NCI-H1092 treated with DMSO at 0.1 percent for 48 hours (cell line): ENCODE measurements at regions not wholly inside any gene's neighbourhood (a gene's known extent, or its start where the extent isn't known, plus 50 kb on each side); places are given as distances from the start of the nearest gene placed in this dataset.

Source experiments
- DNase-seq: peaks from one replicate; lab custom pipeline; 2025; lab: John Stamatoyannopoulos, UW

- DNase-seq, result no peak
Measured at GRCh38 chr4:23401572-23401971, 488.3 kb downstream of the PPARGC1A start.

GRCh38 chr4:23392860-23393458 is 496.9 kb downstream of the PPARGC1A start:
- DNase-seq, result no peak

GRCh38 chr4:23390246-23390645 is 499.6 kb downstream of the PPARGC1A start:
- no peak for DNase-seq

DNA sequence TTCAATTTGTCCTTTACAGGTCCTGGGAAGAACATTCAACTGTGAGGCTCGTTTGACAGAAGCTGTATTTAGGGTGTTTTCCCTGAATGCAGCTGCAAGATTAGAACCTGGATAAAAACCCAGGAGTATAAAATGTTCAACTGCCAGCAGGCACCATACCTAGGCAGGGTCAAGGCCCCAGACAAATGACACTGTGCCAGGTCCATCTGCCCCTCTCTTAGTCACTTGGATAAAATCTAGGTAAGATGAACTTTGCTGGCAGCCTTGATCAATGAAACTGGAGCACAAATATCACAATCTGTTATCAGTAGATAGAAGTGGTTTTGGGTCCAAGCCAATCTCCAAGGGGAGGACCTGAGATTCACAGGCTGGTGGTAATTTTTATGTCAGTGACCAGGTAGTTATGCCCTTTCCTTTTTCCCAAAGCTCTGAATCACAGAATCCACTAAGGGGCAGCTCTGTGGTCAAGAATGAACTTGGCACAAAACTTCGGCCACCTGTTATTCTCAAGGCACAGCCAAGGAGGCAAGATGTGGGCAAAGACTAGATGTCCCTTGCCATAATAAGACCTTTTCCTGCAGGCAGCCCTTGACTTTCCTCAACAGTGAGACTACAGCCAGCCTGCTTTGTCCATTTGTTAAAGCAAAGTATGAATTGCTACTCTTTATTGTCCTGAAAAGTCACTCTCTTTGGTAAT is 501.0 kb downstream of the PPARGC1A start:
- DNase-seq, result no peak

DNA sequence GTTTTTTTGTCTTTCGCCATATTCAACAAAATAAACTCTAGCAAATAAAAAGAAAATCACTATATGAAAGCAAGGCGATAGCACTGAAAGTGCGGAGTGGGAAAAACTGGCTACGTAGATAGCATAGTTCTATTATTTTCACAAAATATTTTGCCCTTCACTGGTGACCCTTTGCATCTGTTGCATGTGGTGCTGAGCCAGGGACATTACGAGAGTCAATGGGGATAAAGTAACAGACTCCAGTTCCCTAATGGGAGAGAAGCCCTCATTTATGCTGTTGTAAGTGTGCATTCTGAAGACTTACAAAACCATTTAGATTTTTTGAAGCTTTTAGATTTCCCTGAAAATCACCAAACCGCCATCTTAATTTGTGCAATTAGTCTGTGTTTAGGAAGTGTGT is 501.6 kb downstream of the PPARGC1A start:
- DNase-seq, result no peak

- no peak for DNase-seq
Measured at GRCh38 chr4:23384741-23385140, 505.1 kb downstream of the PPARGC1A start.

- no peak for DNase-seq
Measured at GRCh38 chr4:23382879-23383278, 507.0 kb downstream of the PPARGC1A start.

DNA sequence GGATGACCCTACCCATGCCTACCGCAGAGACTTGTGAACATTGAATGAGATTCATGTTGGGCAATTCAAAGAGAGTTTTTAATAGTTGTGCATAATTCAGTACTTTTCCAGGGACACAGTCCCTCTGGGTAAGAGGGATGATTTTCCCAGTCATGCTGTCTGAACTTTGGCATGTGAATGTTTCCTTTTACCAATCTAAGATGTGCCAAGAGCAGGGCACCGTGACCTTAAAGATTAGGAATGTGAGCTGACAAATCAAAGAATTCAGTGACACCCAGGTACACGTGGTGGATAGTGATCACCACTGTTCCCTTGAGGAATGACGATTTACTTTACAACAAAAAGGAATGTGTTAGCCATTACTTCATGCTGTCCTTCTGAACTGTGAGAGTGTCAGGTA is 515.6 kb downstream of the PPARGC1A start:
- no peak for DNase-seq

GRCh38 chr4:23373261-23373660 is 516.6 kb downstream of the PPARGC1A start:
- DNase-seq, result no peak

- no peak for DNase-seq
Measured at GRCh38 chr4:23371533-23371932, 518.3 kb downstream of the PPARGC1A start.

DNA sequence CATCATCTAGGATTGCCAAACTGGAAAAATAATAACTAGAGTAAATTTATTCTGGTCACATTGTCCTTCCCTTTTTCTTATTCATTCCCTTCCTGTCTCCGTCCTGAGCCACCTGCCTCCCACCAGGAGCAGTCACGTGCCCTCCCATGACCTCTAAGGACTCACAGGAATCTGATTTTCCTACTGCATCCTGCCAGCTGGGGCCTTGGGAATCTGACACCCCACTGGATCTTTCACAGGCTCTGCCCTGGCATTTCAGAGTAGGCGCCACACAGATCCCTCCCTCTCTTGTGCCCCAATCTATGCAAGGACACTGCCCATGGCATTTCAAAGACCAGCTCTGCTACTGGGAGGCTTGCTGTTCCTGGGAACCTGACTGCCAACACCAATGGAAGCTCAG is 520.5 kb downstream of the PPARGC1A start:
- no peak for DNase-seq

- peak; percentile 12 for DNase-seq
Measured at GRCh38 chr4:23368081-23368697, 521.7 kb downstream of the PPARGC1A start.

- no peak for DNase-seq
Measured at GRCh38 chr4:23366557-23366906, 523.3 kb downstream of the PPARGC1A start.

GRCh38 chr4:23365871-23366556 is 523.8 kb downstream of the PPARGC1A start:
- DNase-seq, result no peak

GRCh38 chr4:23365086-23365485 is 524.8 kb downstream of the PPARGC1A start:
- DNase-seq, result no peak

- DNase-seq, result no peak
Measured at GRCh38 chr4:23364167-23364566, 525.7 kb downstream of the PPARGC1A start.

DNA sequence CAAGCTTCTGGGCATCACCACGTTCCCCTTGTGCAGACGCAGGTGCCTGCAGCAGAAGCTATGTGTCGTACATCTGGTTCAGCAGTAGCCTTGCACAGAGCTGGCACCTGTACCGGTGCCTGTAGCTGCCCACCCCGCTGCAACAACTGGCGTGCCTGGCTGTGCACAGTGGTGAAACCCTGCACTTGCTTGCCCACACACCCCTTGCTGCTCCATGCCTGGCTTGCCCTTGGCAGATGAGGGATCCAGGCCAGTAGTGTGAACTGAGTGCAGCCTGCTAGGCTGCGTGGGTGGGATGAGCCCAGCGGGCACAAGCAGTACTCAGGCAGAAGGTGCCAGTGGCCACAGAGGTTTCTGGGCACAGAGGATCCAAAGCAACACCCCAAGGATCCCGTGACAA is 528.4 kb downstream of the PPARGC1A start:
- no peak for DNase-seq

DNA sequence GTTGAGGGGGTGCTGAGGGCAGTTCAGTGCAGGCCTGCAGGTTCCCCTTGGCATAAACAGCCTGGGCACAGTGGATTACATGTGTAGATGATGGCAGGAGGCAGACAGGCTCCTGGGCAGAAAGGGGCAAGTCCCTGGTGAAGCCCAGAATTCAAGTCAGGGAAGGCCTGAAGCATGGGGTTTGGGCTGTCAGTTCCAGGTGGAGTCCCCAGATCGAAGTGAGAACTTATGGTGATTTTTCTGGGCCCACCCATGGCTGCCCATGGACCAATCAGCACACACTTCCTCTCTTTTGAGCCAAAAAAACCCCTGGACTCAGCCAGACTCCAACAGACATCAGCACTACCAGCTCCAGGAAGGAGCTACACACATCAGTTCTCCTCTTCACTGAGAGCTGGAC is 529.1 kb downstream of the PPARGC1A start:
- DNase-seq, result no peak

DNA sequence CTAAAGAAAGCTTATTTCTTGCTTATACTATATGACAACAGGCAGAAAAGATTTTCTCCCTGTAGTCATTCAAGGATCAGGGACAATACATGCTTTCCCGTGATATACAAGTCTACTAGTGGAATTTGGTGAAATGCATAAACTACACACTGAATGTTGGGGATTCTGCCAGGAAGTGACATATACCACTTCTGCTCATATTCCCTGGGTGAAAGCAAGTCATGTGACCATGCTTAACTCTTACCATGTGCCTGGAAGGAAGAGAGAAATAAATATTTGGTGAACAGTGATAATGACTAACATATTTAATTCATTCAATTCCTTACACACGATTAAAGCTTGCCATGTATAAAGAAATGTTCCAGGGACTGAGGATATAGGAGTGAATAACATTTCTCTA is 534.6 kb downstream of the PPARGC1A start:
- DNase-seq, result no peak

DNA sequence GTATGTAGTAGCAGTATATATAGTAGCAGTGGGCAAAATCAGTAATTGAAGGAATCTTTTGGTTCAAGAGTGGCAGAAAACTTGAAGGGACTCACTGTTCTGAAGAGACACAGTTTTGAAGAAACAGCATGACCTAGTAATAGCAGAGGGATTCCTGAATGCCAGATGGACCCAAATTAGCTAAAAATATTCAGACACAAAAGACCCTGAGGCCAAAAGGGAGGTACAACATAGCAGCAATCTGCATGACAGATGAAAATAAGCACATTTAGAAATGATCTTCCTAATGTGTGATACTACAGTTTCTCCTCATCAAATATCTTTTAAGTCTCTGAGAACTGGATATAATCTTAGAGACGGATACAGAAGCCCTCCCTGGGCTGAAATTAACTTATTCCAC is 536.6 kb downstream of the PPARGC1A start:
- DNase-seq, result no peak

DNA sequence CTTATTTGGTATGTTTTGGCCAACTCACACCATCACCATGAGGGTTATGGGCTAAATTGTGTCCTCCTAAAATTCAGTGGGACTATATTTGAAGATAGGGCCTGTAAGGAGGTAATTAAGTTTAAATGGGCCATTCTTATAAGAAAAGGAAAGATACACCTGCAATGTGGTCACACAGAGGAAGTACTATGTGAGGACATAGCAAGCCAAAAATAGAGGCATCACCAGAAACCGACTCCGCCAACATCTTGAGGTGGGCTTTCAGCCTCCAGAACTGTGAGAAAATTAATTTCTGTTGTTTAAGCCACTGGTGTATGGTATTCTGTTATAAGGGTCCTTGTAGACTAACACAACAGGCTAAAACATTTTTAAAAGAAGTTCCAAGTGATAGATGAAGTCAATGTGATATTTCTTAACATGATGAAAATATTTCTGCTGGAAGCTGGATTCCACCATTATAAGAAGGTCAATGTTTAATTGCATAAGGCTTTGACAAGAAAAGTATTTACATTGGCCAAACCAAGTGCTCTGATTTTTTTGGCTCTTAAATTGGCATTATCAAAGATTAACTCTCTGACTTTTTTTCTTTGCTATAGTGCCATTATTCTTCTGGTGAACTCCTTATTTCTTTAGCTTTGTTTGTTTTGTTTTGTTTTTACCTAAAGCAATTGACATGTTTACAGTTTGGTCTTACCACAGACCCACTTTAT is 540.9 kb downstream of the PPARGC1A start:
- DNase-seq, result no peak

DNA sequence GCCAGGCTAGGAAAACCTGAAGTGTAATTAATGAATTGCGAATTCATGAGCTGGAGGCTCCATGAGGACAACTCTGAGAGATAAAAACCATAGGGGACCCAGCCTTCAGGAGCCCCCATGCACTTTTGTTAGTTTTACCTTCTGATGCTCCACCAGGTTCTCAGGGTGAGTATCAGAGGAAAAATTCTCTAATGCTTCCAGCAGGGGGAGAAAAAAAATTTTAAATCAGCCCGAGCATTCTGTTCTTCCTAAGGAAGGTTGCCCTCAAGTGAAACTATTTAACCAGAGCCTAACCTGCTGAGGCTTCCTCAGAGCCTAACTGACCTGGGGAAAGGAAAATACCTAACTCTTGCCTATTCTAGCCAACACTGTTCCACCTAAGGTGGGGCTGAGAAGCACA is 552.6 kb downstream of the PPARGC1A start:
- DNase-seq, result no peak
